Left ventricle myocardium inferior (tissue), 1 donor: ENCODE measurements at regions not wholly inside any gene's neighbourhood (a gene's known extent, or its start where the extent isn't known, plus 50 kb on each side); places are given as distances from the start of the nearest gene placed in this dataset.
A peak's percentile ranks its signal among the peaks of the same experiment; 100 is the strongest.

ENCODE experiments used
- DNase-seq: peaks from one replicate; pipeline ENCODE4 v3.0.0-alpha.2; 2020
- H3K27ac ChIP-seq: fragments of 200-600 bp; replicated peaks from 2 replicates; pipeline ENCODE4 v1.8.0; 2021
- H3K27me3 ChIP-seq: fragments of 200-600 bp; 2 replicates; pipeline ENCODE4 v1.8.0; 2021; ENCODE audit warnings: low read depth
- H3K36me3 ChIP-seq: fragments of 200-600 bp; 2 replicates; pipeline ENCODE4 v1.8.0; 2021
- H3K4me1 ChIP-seq: fragments of 200-600 bp; 2 replicates; pipeline ENCODE4 v1.8.0; 2021
- H3K4me3 ChIP-seq: fragments of 200-600 bp; 2 replicates; pipeline ENCODE4 v1.8.0; 2021; ENCODE audit warnings: mild to moderate bottlenecking, moderate library complexity
- H3K9me3 ChIP-seq: fragments of 200-600 bp; replicated peaks from 2 replicates; pipeline ENCODE4 v1.8.0; 2021
- CTCF ChIP-seq: fragments of 200-600 bp; IDR thresholded peaks from 2 replicates; pipeline ENCODE4 v1.8.0; 2021; ENCODE audit warnings: antibody characterized with exemption, mild to moderate bottlenecking, borderline replicate concordance
- intact Hi-C: fragments of 100-400 bp; cut with micrococcal nuclease; formaldehyde crosslinking; loops from one replicate; pipeline ENCODE4 v1.11.0; 2022
- donor health status: DM: no; HTN: yes; CAD: no; lungs with severe emphysema.

- Histone ChIP-seq H3K4me3 (no peak overlapping the region), H3K9me3 (peaks cover 8% of the 10 kb centered on the region), H3K4me1 (peaks cover 21% of the 10 kb centered on the region), H3K27ac (peak overlapping the region; percentile 16), H3K36me3 (no peaks in the 10 kb centered on the region), H3K27me3 (no peaks in the 10 kb centered on the region)
- intact Hi-C loops = no loop called here
- no peak for TF ChIP-seq CTCF
- no peak for DNase-seq
Observed at GRCh38 chr5:143606043-143606752, 202.7 kb upstream of the NR3C1 start.

- intact Hi-C loops = no loop called here
- no peak for DNase-seq
- no peak overlapping the region for H3K4me3 ChIP-seq
- H3K4me1 ChIP-seq = peaks cover 25% of the 10 kb centered on the region
- peak overlapping the region; percentile 16 for H3K27ac ChIP-seq
- TF ChIP-seq CTCF = no peak
- peaks cover 8% of the 10 kb centered on the region for H3K9me3 ChIP-seq
- H3K36me3 ChIP-seq = no peaks in the 10 kb centered on the region
- H3K27me3 ChIP-seq = no peaks in the 10 kb centered on the region
Observed at GRCh38 chr5:143605403-143606005, 202.0 kb upstream of the NR3C1 start.

- TF ChIP-seq CTCF = no peak
- H3K4me1 ChIP-seq = peaks cover 26% of the 10 kb centered on the region
- DNase-seq = no peak
- no peaks in the 10 kb centered on the region for H3K36me3 ChIP-seq
- H3K27me3 ChIP-seq = no peaks in the 10 kb centered on the region
- no peaks in the 10 kb centered on the region for H3K9me3 ChIP-seq
- H3K4me3 ChIP-seq = no peak overlapping the region
- intact Hi-C loops = no loop called here
- H3K27ac ChIP-seq = peak overlapping the region; percentile 38
Observed at GRCh38 chr5:143601917-143602333, 198.4 kb upstream of the NR3C1 start.

- Histone ChIP-seq H3K27ac (peak overlapping the region; percentile 38), H3K36me3 (no peaks in the 10 kb centered on the region), H3K27me3 (no peaks in the 10 kb centered on the region), H3K4me3 (no peak overlapping the region), H3K9me3 (no peaks in the 10 kb centered on the region), H3K4me1 (peaks cover 26% of the 10 kb centered on the region)
- intact Hi-C loops = no loop called here
- no peak for DNase-seq
- no peak for TF ChIP-seq CTCF
Observed at GRCh38 chr5:143601357-143601756, 197.9 kb upstream of the NR3C1 start.

- intact Hi-C loops = no loop called here
- Histone ChIP-seq H3K4me1 (peaks cover 23% of the 10 kb centered on the region), H3K4me3 (no peak overlapping the region), H3K27me3 (no peaks in the 10 kb centered on the region), H3K9me3 (no peaks in the 10 kb centered on the region), H3K27ac (peak overlapping the region; percentile 38), H3K36me3 (no peaks in the 10 kb centered on the region)
- no peak for DNase-seq
- no peak for TF ChIP-seq CTCF
Observed at GRCh38 chr5:143600396-143601075, 197.1 kb upstream of the NR3C1 start.
